HepG2 (cell line): ENCODE measurements at regions not wholly inside any gene's neighbourhood (a gene's known extent, or its start where the extent isn't known, plus 50 kb on each side); places are given as distances from the start of the nearest gene placed in this dataset.

ENCODE experiments used
- BHLHE40 ChIP-seq: IDR thresholded peaks from 2 replicates; pipeline ENCODE4 v1.6.1; 2011; ENCODE audit warnings: low read length, improper control_type of control experiment
- CBX1 ChIP-seq: IDR thresholded peaks from one replicate; pipeline ENCODE4 v1.6.1; 2016; ENCODE audit warnings: antibody characterized with exemption, low read depth
- TF ChIP-seq, protein P1 (sequence below), 2 experiments: IDR thresholded peaks; 2 replicates each; pipeline ENCODE4 v1.6.1; 2011 to 2012; ENCODE audit warnings: low read length in 2 of 2, borderline replicate concordance in 1 of 2, low read depth in 1 of 2, mild to moderate bottlenecking in 1 of 2, moderate library complexity in 1 of 2
- TF ChIP-seq, protein P2 (sequence below): sonication (generic); formaldehyde crosslinking; conservative IDR thresholded peaks from 2 replicates; pipeline ENCODE4 v1.8.0; 2022; ENCODE audit warnings: missing genetic modification reagents

DNA sequence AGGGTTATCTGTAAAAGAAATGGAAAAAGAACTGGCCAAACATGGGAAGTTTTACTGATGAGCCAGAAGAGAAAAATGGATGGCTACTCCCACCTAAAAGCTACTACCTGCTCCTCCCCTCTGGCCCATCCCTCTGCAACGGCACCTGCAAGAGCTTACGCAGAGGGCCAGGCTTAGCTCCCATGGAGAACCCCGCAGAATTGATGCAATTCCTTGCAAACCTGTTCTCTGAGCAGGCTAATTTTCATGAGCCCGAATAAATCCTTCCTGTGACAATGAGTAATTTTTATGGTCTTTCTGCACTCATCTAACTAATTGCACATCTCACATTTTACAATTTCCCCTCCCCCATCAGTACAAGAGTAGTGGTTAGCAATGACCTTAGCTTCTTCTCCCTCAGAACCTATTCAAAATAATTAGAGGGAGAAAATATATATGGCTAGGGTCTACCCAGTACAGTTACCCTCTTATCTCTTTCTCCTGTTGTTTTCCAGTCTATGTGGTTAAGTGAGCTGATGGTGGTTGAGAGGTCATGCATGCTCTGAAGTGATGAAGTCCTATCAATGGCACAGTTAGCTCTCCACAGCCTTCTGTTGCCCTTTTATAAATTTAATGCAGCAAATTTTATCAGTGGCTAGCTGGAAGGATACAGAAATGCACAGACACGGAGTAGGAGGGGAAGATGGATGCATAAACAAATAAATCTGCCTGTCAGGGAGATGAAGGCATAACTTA is 67.7 kb upstream of the NTF3 start:
- TF ChIP-seq CBX1, result no peak
- no peak for TF ChIP-seq BHLHE40
- TF ChIP-seq, protein P1, sequence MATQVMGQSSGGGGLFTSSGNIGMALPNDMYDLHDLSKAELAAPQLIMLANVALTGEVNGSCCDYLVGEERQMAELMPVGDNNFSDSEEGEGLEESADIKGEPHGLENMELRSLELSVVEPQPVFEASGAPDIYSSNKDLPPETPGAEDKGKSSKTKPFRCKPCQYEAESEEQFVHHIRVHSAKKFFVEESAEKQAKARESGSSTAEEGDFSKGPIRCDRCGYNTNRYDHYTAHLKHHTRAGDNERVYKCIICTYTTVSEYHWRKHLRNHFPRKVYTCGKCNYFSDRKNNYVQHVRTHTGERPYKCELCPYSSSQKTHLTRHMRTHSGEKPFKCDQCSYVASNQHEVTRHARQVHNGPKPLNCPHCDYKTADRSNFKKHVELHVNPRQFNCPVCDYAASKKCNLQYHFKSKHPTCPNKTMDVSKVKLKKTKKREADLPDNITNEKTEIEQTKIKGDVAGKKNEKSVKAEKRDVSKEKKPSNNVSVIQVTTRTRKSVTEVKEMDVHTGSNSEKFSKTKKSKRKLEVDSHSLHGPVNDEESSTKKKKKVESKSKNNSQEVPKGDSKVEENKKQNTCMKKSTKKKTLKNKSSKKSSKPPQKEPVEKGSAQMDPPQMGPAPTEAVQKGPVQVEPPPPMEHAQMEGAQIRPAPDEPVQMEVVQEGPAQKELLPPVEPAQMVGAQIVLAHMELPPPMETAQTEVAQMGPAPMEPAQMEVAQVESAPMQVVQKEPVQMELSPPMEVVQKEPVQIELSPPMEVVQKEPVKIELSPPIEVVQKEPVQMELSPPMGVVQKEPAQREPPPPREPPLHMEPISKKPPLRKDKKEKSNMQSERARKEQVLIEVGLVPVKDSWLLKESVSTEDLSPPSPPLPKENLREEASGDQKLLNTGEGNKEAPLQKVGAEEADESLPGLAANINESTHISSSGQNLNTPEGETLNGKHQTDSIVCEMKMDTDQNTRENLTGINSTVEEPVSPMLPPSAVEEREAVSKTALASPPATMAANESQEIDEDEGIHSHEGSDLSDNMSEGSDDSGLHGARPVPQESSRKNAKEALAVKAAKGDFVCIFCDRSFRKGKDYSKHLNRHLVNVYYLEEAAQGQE (IDR thresholded peaks at IDR 0.05; ENCODE audit: borderline replicate concordance in 1 of 2, low read depth in 1 of 2, low read length in 2 of 2), result no peak
- TF ChIP-seq, protein P2, sequence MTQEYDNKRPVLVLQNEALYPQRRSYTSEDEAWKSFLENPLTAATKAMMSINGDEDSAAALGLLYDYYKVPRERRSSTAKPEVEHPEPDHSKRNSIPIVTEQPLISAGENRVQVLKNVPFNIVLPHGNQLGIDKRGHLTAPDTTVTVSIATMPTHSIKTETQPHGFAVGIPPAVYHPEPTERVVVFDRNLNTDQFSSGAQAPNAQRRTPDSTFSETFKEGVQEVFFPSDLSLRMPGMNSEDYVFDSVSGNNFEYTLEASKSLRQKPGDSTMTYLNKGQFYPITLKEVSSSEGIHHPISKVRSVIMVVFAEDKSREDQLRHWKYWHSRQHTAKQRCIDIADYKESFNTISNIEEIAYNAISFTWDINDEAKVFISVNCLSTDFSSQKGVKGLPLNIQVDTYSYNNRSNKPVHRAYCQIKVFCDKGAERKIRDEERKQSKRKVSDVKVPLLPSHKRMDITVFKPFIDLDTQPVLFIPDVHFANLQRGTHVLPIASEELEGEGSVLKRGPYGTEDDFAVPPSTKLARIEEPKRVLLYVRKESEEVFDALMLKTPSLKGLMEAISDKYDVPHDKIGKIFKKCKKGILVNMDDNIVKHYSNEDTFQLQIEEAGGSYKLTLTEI (CRISPR knock-in tag), result no peak
